Liver (tissue), 2 donors: ENCODE measurements at regions not wholly inside any gene's neighbourhood (a gene's known extent, or its start where the extent isn't known, plus 50 kb on each side); places are given as distances from the start of the nearest gene placed in this dataset.

ENCODE experiments used
- FOXA1 ChIP-seq: IDR thresholded peaks from 2 replicates; pipeline ENCODE4 v1.6.1; 2016; ENCODE audit warnings: antibody characterized with exemption
- TF ChIP-seq, protein P1 (sequence below): fragments of 150-350 bp; IDR thresholded peaks from 2 replicates; pipeline ENCODE4 v1.5.1; 2017; ENCODE audit warnings: improper control_type of control experiment, low read depth, low read length; ENCODE audit not compliant: missing input control
- donor health status: healthy.

DNA sequence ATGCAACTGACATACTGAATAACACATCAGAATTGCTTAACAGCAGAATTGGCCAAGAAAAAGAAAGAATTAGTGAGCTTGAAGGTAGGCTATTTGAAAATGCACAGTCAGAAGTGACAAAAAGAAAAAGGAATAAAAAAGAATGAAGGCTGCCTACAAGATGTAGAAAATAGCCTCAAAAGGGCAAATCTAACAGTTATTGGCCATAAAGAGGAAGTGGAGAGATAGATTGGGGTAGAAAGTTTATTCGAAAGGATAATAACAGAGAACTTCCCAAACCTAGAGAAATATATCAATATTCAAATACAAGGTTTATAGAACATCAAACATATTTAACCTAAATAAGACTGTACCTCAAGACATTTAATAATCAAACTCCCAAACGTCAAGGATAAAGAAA is 67.5 kb downstream of the ATP6V1G3 start:
- TF ChIP-seq, protein P1, sequence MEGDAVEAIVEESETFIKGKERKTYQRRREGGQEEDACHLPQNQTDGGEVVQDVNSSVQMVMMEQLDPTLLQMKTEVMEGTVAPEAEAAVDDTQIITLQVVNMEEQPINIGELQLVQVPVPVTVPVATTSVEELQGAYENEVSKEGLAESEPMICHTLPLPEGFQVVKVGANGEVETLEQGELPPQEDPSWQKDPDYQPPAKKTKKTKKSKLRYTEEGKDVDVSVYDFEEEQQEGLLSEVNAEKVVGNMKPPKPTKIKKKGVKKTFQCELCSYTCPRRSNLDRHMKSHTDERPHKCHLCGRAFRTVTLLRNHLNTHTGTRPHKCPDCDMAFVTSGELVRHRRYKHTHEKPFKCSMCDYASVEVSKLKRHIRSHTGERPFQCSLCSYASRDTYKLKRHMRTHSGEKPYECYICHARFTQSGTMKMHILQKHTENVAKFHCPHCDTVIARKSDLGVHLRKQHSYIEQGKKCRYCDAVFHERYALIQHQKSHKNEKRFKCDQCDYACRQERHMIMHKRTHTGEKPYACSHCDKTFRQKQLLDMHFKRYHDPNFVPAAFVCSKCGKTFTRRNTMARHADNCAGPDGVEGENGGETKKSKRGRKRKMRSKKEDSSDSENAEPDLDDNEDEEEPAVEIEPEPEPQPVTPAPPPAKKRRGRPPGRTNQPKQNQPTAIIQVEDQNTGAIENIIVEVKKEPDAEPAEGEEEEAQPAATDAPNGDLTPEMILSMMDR, result no peak
- no peak for TF ChIP-seq FOXA1
